SK-N-SH treated with all-trans-retinoic acid at 6 μM for 48 hours (cell line): ENCODE measurements at regions not wholly inside any gene's neighbourhood (a gene's known extent, or its start where the extent isn't known, plus 50 kb on each side); places are given as distances from the start of the nearest gene placed in this dataset.

Experiments used
- CSDC2 ChIP-seq: fragments of 250-450 bp; sonication (Bioruptor Pico); IDR thresholded peaks from 2 replicates; pipeline ENCODE4 v1.5.0; 2020; ENCODE audit warnings: mild to moderate bottlenecking, moderate library complexity
- POU6F1 ChIP-seq: fragments of 250-450 bp; sonication (Bioruptor Pico); IDR thresholded peaks from 2 replicates; pipeline ENCODE4 v1.8.0; 2021; ENCODE audit warnings: low read depth, mild to moderate bottlenecking, moderate library complexity, borderline replicate concordance

GRCh38 chr21:19130379-19131028 lies 726.9 kb upstream of the TMPRSS15 start:
- no peak for TF ChIP-seq CSDC2
- no peak for TF ChIP-seq POU6F1
